Keratinocyte (primary cell): ENCODE measurements at regions not wholly inside any gene's neighbourhood (a gene's known extent, or its start where the extent isn't known, plus 50 kb on each side); places are given as distances from the start of the nearest gene placed in this dataset.

ENCODE experiments used
- DNase-seq: peaks from one replicate; pipeline ENCODE4 v3.0.0-alpha.2; 2011; ENCODE audit warnings: low read depth, missing footprints, low spot score
- FAIRE-seq: peaks from 2 replicates; lab custom pipeline; 2011; peaks lifted over from hg19 to GRCh38; lab: Jason Lieb, UNC
- H2AFZ ChIP-seq: 2 replicates; pipeline ENCODE4 v1.6.0; 2012; ENCODE audit warnings: low read length, control low read depth, inconsistent platforms; ENCODE audit not compliant: control insufficient read depth
- H3K27ac ChIP-seq: 2 replicates; pipeline ENCODE4 v1.5.1; 2011; ENCODE audit warnings: low read length; ENCODE audit not compliant: control insufficient read depth, insufficient read depth
- H3K27me3 ChIP-seq: 3 replicates; pipeline ENCODE4 v1.6.0; 2011; ENCODE audit warnings: low read length; ENCODE audit not compliant: control insufficient read depth, insufficient read depth; ENCODE audit errors: extremely low read depth
- H3K36me3 ChIP-seq, 2 experiments: 2 replicates in 1 of 2; 3 replicates in 1 of 2; pipeline ENCODE4 v1.5.1; 2011; ENCODE audit warnings: low read length in 2 of 2, mild to moderate bottlenecking in 1 of 2; ENCODE audit not compliant: control insufficient read depth in 2 of 2, insufficient read depth in 2 of 2; ENCODE audit errors: extremely low read depth in 1 of 2
- H3K4me1 ChIP-seq: 3 replicates; pipeline ENCODE4 v1.5.1; 2011; ENCODE audit warnings: low read length; ENCODE audit not compliant: control insufficient read depth, insufficient read depth; ENCODE audit errors: extremely low read depth
- H3K4me2 ChIP-seq: 3 replicates; pipeline ENCODE4 v1.6.0; 2011; ENCODE audit warnings: low read depth, low read length; ENCODE audit not compliant: control insufficient read depth, insufficient read depth; ENCODE audit errors: extremely low read depth
- H3K4me3 ChIP-seq, 3 experiments: fragments of 200-600 bp in 1 of 3; sonication (generic) in 1 of 3; 2 replicates in 2 of 3; 3 replicates in 1 of 3; pipeline ENCODE4 v1.5.1; 2011 to 2016; ENCODE audit warnings: low read length in 3 of 3, mild to moderate bottlenecking in 3 of 3, control low read depth in 2 of 3, inconsistent platforms in 1 of 3, low read depth in 1 of 3, mixed read lengths in 1 of 3, mixed run types in 1 of 3, moderate library complexity in 1 of 3; ENCODE audit not compliant: control insufficient read depth in 2 of 3, insufficient read depth in 2 of 3; ENCODE audit errors: extremely low read depth in 1 of 3
- H3K79me2 ChIP-seq: 2 replicates; pipeline ENCODE4 v1.6.0; 2012; ENCODE audit warnings: low read length; ENCODE audit not compliant: control insufficient read depth, insufficient read depth
- H3K9ac ChIP-seq: 3 replicates; pipeline ENCODE4 v1.6.0; 2011; ENCODE audit warnings: low read length; ENCODE audit not compliant: control insufficient read depth, insufficient read depth; ENCODE audit errors: extremely low read depth
- H3K9me1 ChIP-seq: 3 replicates; pipeline ENCODE4 v1.6.0; 2011; ENCODE audit warnings: low read length; ENCODE audit not compliant: control insufficient read depth, insufficient read depth; ENCODE audit errors: extremely low read depth
- H3K9me3 ChIP-seq: 2 replicates; pipeline ENCODE4 v1.5.1; 2012; ENCODE audit warnings: low read depth, low read length; ENCODE audit not compliant: control insufficient read depth
- H4K20me1 ChIP-seq: 3 replicates; pipeline ENCODE4 v1.6.0; 2011; ENCODE audit warnings: low read length; ENCODE audit not compliant: control insufficient read depth, insufficient read depth; ENCODE audit errors: extremely low read depth
- EZH2 ChIP-seq: IDR thresholded peaks from one replicate; pipeline ENCODE4 v1.6.1; 2012; ENCODE audit warnings: inconsistent platforms, mild to moderate bottlenecking, low read length, moderate library complexity
- dilution Hi-C: fragments of 300-500 bp; cut with MboI; formaldehyde crosslinking; loops from one replicate; pipeline ENCODE4 v1.7.0; 2020; ENCODE audit warnings: low sequenced_read_pairs; ENCODE audit not compliant: extremely low pct_ligation_motif_present
- TF ChIP-seq, protein P1 (sequence below), 3 experiments: IDR thresholded peaks in 1 of 3; conservative IDR thresholded peaks in 1 of 3; optimal IDR thresholded peaks in 1 of 3; 2 replicates in 2 of 3; 3 replicates in 1 of 3; pipeline versions ENCODE3 to v1.5.1; 2011; ENCODE audit warnings: low read length in 3 of 3, mild to moderate bottlenecking in 3 of 3, moderate library complexity in 2 of 3, control low read depth in 1 of 3, inconsistent platforms in 1 of 3; ENCODE audit not compliant: insufficient read depth in 2 of 3; ENCODE audit errors: extremely low read depth in 1 of 3

DNA sequence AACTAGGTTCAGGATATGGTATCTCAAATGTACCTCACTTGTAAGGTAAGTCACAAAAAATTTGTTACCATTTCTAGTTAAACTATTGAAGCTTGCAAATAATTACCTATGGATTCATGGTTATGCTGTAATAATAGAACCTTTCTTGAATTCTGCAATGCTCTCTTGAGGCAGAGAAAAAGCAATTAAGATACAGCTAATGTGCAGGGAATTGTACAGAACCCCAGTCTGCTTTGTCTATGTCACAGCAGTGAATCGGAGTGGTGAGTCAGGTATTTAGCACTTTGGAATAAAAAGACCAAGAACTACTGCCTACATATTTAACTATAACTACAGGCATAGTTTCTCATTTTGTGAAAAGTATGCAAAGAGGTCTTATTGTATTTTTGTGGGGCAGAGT, 228.7 kb upstream of the GOT2 start:
- FAIRE-seq: no peak
- Histone ChIP-seq H3K4me1 (no peaks in the 10 kb centered on the region), H3K36me3 (no peaks in the 10 kb centered on the region), H3K9ac (no peak overlapping the region), H4K20me1 (no peaks in the 10 kb centered on the region), H3K4me3 (no peak overlapping the region), H3K27me3 (no peaks in the 10 kb centered on the region), H3K27ac (no peak overlapping the region), H3K79me2 (no peaks in the 10 kb centered on the region), H3K9me3 (no peaks in the 10 kb centered on the region), H2AFZ (no peak overlapping the region), H3K4me2 (no peak overlapping the region), H3K9me1 (no peaks in the 10 kb centered on the region)
- TF ChIP-seq EZH2: no peak
- TF ChIP-seq, protein P1, sequence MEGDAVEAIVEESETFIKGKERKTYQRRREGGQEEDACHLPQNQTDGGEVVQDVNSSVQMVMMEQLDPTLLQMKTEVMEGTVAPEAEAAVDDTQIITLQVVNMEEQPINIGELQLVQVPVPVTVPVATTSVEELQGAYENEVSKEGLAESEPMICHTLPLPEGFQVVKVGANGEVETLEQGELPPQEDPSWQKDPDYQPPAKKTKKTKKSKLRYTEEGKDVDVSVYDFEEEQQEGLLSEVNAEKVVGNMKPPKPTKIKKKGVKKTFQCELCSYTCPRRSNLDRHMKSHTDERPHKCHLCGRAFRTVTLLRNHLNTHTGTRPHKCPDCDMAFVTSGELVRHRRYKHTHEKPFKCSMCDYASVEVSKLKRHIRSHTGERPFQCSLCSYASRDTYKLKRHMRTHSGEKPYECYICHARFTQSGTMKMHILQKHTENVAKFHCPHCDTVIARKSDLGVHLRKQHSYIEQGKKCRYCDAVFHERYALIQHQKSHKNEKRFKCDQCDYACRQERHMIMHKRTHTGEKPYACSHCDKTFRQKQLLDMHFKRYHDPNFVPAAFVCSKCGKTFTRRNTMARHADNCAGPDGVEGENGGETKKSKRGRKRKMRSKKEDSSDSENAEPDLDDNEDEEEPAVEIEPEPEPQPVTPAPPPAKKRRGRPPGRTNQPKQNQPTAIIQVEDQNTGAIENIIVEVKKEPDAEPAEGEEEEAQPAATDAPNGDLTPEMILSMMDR (optimal IDR thresholded peaks at IDR 0.05 in 1 of 3, IDR thresholded peaks at IDR 0.05 in 1 of 3, conservative IDR thresholded peaks at IDR 0.05 in 1 of 3; ENCODE audit: extremely low read depth in 1 of 3, insufficient read depth in 2 of 3, low read length in 3 of 3): no peak
- no peak for DNase-seq
- dilution Hi-C loops: no loop called here

DNA sequence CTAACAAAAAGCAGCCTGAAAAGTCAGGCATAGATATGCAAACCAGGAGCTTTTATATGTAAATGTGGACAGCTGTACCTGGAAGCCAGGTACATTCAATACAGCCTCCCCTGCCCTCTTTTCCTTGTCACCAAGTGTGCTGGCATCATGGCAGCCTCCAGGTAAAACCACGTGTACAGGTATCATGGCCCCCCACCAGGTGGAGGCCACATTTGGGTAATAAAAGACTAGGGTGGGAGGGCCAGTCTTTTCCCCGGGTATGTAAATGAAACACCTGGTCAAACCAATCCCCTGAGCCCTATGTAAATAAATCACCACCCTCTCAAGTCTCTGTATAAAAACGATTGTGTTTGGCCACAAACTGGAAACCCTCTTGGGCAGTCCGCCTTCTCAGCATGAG, 226.4 kb upstream of the GOT2 start:
- Histone ChIP-seq H3K27me3 (no peaks in the 10 kb centered on the region), H3K9me3 (no peaks in the 10 kb centered on the region), H3K9me1 (no peaks in the 10 kb centered on the region), H3K27ac (no peak overlapping the region), H3K9ac (no peak overlapping the region), H3K4me3 (no peak overlapping the region), H3K4me1 (no peaks in the 10 kb centered on the region), H4K20me1 (no peaks in the 10 kb centered on the region), H3K36me3 (no peaks in the 10 kb centered on the region), H2AFZ (no peak overlapping the region), H3K4me2 (no peak overlapping the region), H3K79me2 (no peaks in the 10 kb centered on the region)
- TF ChIP-seq, protein P1 (optimal IDR thresholded peaks at IDR 0.05 in 1 of 3, IDR thresholded peaks at IDR 0.05 in 1 of 3, conservative IDR thresholded peaks at IDR 0.05 in 1 of 3; ENCODE audit: extremely low read depth in 1 of 3, insufficient read depth in 2 of 3, low read length in 3 of 3): no peak
- no peak for TF ChIP-seq EZH2
- dilution Hi-C loops: no loop called here
- no peak for DNase-seq
- FAIRE-seq: no peak
